ENCODE measurements at regions not wholly inside any gene's neighbourhood (a gene's known extent, or its start where the extent isn't known, plus 50 kb on each side); places are given as distances from the start of the nearest gene placed in this dataset.

DNA sequence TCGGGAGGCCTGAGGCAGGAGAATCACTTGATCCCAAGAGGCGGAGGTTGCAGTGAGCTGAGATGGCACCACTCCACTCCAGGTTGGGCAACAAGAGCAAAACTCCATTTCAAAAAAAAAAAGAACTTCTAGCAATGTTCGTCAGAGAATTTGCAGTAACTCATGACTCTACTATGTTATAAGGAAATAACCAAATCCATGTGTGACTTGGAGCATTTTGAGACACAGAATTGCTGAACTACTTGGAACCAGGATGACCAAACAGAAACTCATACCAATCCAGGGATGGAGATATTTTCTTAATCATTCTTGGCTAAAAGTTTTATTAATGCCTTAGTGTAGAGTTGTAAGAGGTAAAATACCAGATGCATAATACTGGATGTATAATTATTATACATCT is 99.9 kb upstream of the BNC2 start:
- TF ChIP-seq FOXP2 (optimal IDR thresholded peaks at IDR 0.05; ENCODE audit: borderline replicate concordance, extremely low read depth, extremely low read length, insufficient read depth) (no peak), POLR2AphosphoS5 (IDR thresholded peaks at IDR 0.05; ENCODE audit: low read depth, low read length) (no peak), SIN3A (IDR thresholded peaks at IDR 0.05; ENCODE audit: borderline replicate concordance, insufficient read depth, low read length) (no peak), TAF1 (IDR thresholded peaks at IDR 0.05; ENCODE audit: borderline replicate concordance, insufficient read depth, low read length) (no peak)

GRCh38 chr9:16964228-16964627 is 93.8 kb upstream of the BNC2 start:
- TF ChIP-seq POLR2AphosphoS5 (IDR thresholded peaks at IDR 0.05; ENCODE audit: low read depth, low read length) = no peak
- no peak for TF ChIP-seq FOXP2 (optimal IDR thresholded peaks at IDR 0.05; ENCODE audit: borderline replicate concordance, extremely low read depth, extremely low read length, insufficient read depth)
- no peak for TF ChIP-seq SIN3A (IDR thresholded peaks at IDR 0.05; ENCODE audit: borderline replicate concordance, insufficient read depth, low read length)
- no peak for TF ChIP-seq TAF1 (IDR thresholded peaks at IDR 0.05; ENCODE audit: borderline replicate concordance, insufficient read depth, low read length)
- TF ChIP-seq REST (IDR thresholded peaks at IDR 0.05; ENCODE audit: insufficient read depth in 1 of 2, low read depth in 2 of 2, low read length in 2 of 2) = no peak

GRCh38 chr9:16960084-16960483 is 89.6 kb upstream of the BNC2 start:
- TF ChIP-seq REST (IDR thresholded peaks at IDR 0.05; ENCODE audit: insufficient read depth in 1 of 2, low read depth in 2 of 2, low read length in 2 of 2) (no peak), POLR2AphosphoS5 (IDR thresholded peaks at IDR 0.05; ENCODE audit: low read depth, low read length) (no peak), TAF1 (IDR thresholded peaks at IDR 0.05; ENCODE audit: borderline replicate concordance, insufficient read depth, low read length) (no peak), FOXP2 (optimal IDR thresholded peaks at IDR 0.05; ENCODE audit: borderline replicate concordance, extremely low read depth, extremely low read length, insufficient read depth) (no peak), SIN3A (IDR thresholded peaks at IDR 0.05; ENCODE audit: borderline replicate concordance, insufficient read depth, low read length) (no peak)

GRCh38 chr9:16959391-16959790 is 88.9 kb upstream of the BNC2 start:
- no peak for TF ChIP-seq SIN3A (IDR thresholded peaks at IDR 0.05; ENCODE audit: borderline replicate concordance, insufficient read depth, low read length)
- TF ChIP-seq FOXP2 (optimal IDR thresholded peaks at IDR 0.05; ENCODE audit: borderline replicate concordance, extremely low read depth, extremely low read length, insufficient read depth) = no peak
- no peak for TF ChIP-seq POLR2AphosphoS5 (IDR thresholded peaks at IDR 0.05; ENCODE audit: low read depth, low read length)
- TF ChIP-seq TAF1 (IDR thresholded peaks at IDR 0.05; ENCODE audit: borderline replicate concordance, insufficient read depth, low read length) = no peak
- TF ChIP-seq REST (IDR thresholded peaks at IDR 0.05; ENCODE audit: insufficient read depth in 1 of 2, low read depth in 2 of 2, low read length in 2 of 2) = no peak

DNA sequence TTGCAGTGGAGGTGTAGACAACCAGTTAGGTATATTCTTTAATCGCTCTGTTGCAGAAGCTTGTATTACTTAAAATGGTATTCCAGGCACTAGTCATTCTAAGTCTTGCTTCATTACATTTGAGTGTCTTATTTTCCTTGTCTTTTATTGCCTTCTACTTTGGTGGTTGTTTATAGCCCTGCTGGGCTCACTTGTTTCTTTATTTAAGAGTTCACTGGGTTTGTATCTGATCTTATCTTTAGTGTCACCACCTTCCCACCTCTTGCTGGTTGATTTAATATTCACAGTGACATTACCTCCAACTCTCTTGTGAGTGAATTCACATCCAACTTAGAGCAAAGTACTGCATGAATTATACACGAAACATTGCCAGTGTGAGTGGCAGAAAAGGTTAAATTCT is 83.6 kb upstream of the BNC2 start:
- TF ChIP-seq REST (IDR thresholded peaks at IDR 0.05; ENCODE audit: insufficient read depth in 1 of 2, low read depth in 2 of 2, low read length in 2 of 2) (no peak), FOXP2 (optimal IDR thresholded peaks at IDR 0.05; ENCODE audit: borderline replicate concordance, extremely low read depth, extremely low read length, insufficient read depth) (no peak)
